Activated CD8-positive, alpha-beta T cell treated with anti-CD3 and anti-CD28 coated beads for 36 hours (primary cell): ENCODE measurements at regions not wholly inside any gene's neighbourhood (a gene's known extent, or its start where the extent isn't known, plus 50 kb on each side); places are given as distances from the start of the nearest gene placed in this dataset.

Experiments used
- ATAC-seq: fragments of 200-7000 bp; cut with Tn5 transposase; one replicate; pipeline ENCODE4 v1.10.0; 2021; ENCODE audit warnings: mild to moderate bottlenecking, moderate library complexity
- CTCF ChIA-PET: fragments of 350-600 bp; sonication (Branson Sonifier 250); formaldehyde crosslinking; loops from one replicate; lab custom pipeline; 2021; ENCODE audit warnings: antibody characterized with exemption; lab: Charles Lee
- POLR2A ChIA-PET: fragments of 350-600 bp; sonication (Branson Sonifier 250); formaldehyde crosslinking; loops from one replicate; lab custom pipeline; 2021; ENCODE audit warnings: antibody characterized with exemption; lab: Charles Lee
- DNase-seq: peaks from one replicate; pipeline ENCODE4 v3.0.0-alpha.2; 2020
- H3K27ac Mint-ChIP-seq: one replicate; pipeline ENCODE4 v1.8.0; 2021; ENCODE audit warnings: mild to moderate bottlenecking, mixed read lengths
- H3K27me3 Mint-ChIP-seq: one replicate; pipeline ENCODE4 v1.8.0; 2021; ENCODE audit warnings: mixed read lengths
- H3K36me3 Mint-ChIP-seq: one replicate; pipeline ENCODE4 v1.8.0; 2021; ENCODE audit warnings: low read depth, mixed read lengths
- H3K4me1 Mint-ChIP-seq: one replicate; pipeline ENCODE4 v1.8.0; 2021; ENCODE audit warnings: low read depth, mixed read lengths
- H3K4me3 Mint-ChIP-seq: one replicate; pipeline ENCODE4 v1.8.0; 2021; ENCODE audit warnings: mild to moderate bottlenecking, moderate library complexity, mixed read lengths
- H3K9me3 Mint-ChIP-seq: one replicate; pipeline ENCODE4 v1.8.0; 2021; ENCODE audit warnings: mixed read lengths
- intact Hi-C: fragments of 100-400 bp; cut with micrococcal nuclease; formaldehyde crosslinking; loops from one replicate; pipeline ENCODE4 v1.10.0; 2022
- TF ChIP-seq, protein P1 (sequence below): fragments of 200-600 bp; IDR thresholded peaks from one replicate; pipeline ENCODE4 v1.8.0; 2022; ENCODE audit warnings: antibody characterized with exemption, mild to moderate bottlenecking

- POLR2A ChIA-PET = no interaction called here
- Mint-ChIP-seq H3K4me1 (peaks cover 23% of the 10 kb centered on the region), H3K4me3 (no peak overlapping the region), H3K9me3 (peaks cover 2% of the 10 kb centered on the region), H3K36me3 (no peaks in the 10 kb centered on the region), H3K27ac (no peak overlapping the region), H3K27me3 (no peaks in the 10 kb centered on the region)
- CTCF ChIA-PET = interaction anchor here (0.6 to 1.1 kb wide), 3 partner anchors 10 to 88 kb away, joined by 3 to 6 read pairs (median 4); no protein-coding TSS in a partner anchor
- DNase-seq = no peak
- intact Hi-C loops = no loop called here
- ATAC-seq = no peak
- TF ChIP-seq, protein P1, sequence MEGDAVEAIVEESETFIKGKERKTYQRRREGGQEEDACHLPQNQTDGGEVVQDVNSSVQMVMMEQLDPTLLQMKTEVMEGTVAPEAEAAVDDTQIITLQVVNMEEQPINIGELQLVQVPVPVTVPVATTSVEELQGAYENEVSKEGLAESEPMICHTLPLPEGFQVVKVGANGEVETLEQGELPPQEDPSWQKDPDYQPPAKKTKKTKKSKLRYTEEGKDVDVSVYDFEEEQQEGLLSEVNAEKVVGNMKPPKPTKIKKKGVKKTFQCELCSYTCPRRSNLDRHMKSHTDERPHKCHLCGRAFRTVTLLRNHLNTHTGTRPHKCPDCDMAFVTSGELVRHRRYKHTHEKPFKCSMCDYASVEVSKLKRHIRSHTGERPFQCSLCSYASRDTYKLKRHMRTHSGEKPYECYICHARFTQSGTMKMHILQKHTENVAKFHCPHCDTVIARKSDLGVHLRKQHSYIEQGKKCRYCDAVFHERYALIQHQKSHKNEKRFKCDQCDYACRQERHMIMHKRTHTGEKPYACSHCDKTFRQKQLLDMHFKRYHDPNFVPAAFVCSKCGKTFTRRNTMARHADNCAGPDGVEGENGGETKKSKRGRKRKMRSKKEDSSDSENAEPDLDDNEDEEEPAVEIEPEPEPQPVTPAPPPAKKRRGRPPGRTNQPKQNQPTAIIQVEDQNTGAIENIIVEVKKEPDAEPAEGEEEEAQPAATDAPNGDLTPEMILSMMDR = no peak
These were observed 73.8 kb upstream of the VAV3 start for GRCh38 chr1:108038653-108039236.

DNA sequence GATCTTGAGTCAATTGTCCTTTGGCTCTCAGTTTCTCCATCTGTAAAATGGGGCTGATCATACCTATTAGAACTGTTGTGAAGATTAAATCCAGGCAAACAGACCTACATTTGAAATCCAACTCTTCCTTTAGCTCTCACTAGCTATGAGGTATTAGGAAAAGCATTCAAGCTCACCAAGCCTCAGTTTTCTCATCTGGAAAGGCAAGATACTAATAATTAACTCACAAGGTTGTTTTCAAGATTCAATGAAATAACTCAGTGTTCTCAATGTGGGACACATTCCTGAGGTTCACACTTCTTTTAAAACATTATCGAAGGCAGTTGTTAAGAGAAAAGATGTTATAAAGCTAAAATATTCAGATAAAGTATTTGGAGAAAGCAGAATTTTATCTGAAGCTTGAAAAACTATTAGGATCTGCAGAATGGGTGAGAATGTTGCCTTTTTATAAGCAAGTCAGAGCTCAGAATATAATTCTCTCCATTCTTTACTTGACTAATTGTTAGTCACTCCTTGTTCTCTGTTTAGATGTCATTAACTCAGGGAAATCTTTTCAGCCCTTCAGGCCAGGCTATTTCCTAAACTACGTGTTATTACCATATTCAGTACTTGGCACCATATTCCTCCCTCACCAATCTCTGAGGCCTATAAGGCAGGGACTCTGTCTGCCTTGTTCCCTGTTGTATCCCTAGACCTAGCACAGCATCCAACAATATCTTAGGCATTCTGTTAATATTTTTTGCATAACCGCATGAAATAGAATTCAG is 72.0 kb upstream of the VAV3 start:
- ATAC-seq = no peak
- no peaks in the 10 kb centered on the region for H3K36me3 Mint-ChIP-seq
- TF ChIP-seq, protein P1 = no peak
- intact Hi-C loops = no loop called here
- no peaks in the 10 kb centered on the region for H3K27me3 Mint-ChIP-seq
- DNase-seq = no peak
- H3K27ac Mint-ChIP-seq = no peak overlapping the region
- ChIA-PET CTCF (interaction anchor here (0.7 kb wide), 1 partner anchor 155 kb away, joined by 4 read pairs; no protein-coding TSS in a partner anchor), POLR2A (no interaction called here)
- no peaks in the 10 kb centered on the region for H3K9me3 Mint-ChIP-seq
- H3K4me1 Mint-ChIP-seq = peaks cover 7% of the 10 kb centered on the region
- no peak overlapping the region for H3K4me3 Mint-ChIP-seq

- DNase-seq (no peak), ATAC-seq (no peak)
- TF ChIP-seq, protein P1 = no peak
- Mint-ChIP-seq H3K27me3 (no peaks in the 10 kb centered on the region), H3K36me3 (no peaks in the 10 kb centered on the region), H3K9me3 (no peaks in the 10 kb centered on the region), H3K27ac (no peak overlapping the region), H3K4me1 (no peaks in the 10 kb centered on the region), H3K4me3 (no peak overlapping the region)
- intact Hi-C loops = no loop called here
- ChIA-PET POLR2A (no interaction called here), CTCF (interaction anchor here (0.6 to 1.5 kb wide), 2 partner anchors 11 to 91 kb away, joined by 3 to 5 read pairs; no protein-coding TSS in a partner anchor)
These were observed 69.4 kb upstream of the VAV3 start for GRCh38 chr1:108034396-108034795.

- no peaks in the 10 kb centered on the region for H3K9me3 Mint-ChIP-seq
- no peak for DNase-seq
- CTCF ChIA-PET = interaction anchor here (1.4 to 1.5 kb wide), 2 partner anchors 92 to 251 kb away, joined by 4 to 5 read pairs; no protein-coding TSS in a partner anchor
- H3K36me3 Mint-ChIP-seq = no peaks in the 10 kb centered on the region
- H3K4me3 Mint-ChIP-seq = no peak overlapping the region
- no peaks in the 10 kb centered on the region for H3K4me1 Mint-ChIP-seq
- intact Hi-C loops = no loop called here
- TF ChIP-seq, protein P1 = no peak
- no peak for ATAC-seq
- H3K27me3 Mint-ChIP-seq = no peaks in the 10 kb centered on the region
- no peak overlapping the region for H3K27ac Mint-ChIP-seq
- POLR2A ChIA-PET = interaction anchor here (1.0 kb wide), 1 partner anchor 19 kb away, joined by 3 read pairs; no protein-coding TSS in a partner anchor
These were observed 68.6 kb upstream of the VAV3 start for GRCh38 chr1:108033550-108033951.
